Activated CD4-positive, alpha-beta T cell treated with anti-CD3 and anti-CD28 coated beads, Interleukin-2, amount 10 ng/mL, durations not matched to agents 24 days and 14 days (primary cell): ENCODE measurements at regions not wholly inside any gene's neighbourhood (a gene's known extent, or its start where the extent isn't known, plus 50 kb on each side); places are given as distances from the start of the nearest gene placed in this dataset.
"Not testable (repeated sequence)": the region's sequence is repeated elsewhere in the genome, so short reads cannot be mapped to it uniquely, and the experiment has no call there.

ENCODE experiments used
- DNase-seq: peaks from one replicate; pipeline ENCODE4 v3.0.0; 2022
- H3K27ac Mint-ChIP-seq: one replicate; pipeline ENCODE4 v1.8.0; 2022; ENCODE audit warnings: mild to moderate bottlenecking, mixed read lengths
- H3K27me3 Mint-ChIP-seq: one replicate; pipeline ENCODE4 v1.8.0; 2022; ENCODE audit warnings: mixed read lengths
- H3K36me3 Mint-ChIP-seq: one replicate; pipeline ENCODE4 v1.8.0; 2022; ENCODE audit warnings: low read depth, mild to moderate bottlenecking, mixed read lengths
- H3K4me1 Mint-ChIP-seq: one replicate; pipeline ENCODE4 v1.8.0; 2021; ENCODE audit warnings: mixed read lengths
- H3K4me3 Mint-ChIP-seq: one replicate; pipeline ENCODE4 v1.8.0; 2022; ENCODE audit warnings: mild to moderate bottlenecking, moderate library complexity, mixed read lengths
- H3K9me3 Mint-ChIP-seq: one replicate; pipeline ENCODE4 v1.8.0; 2021; ENCODE audit warnings: mixed read lengths
- intact Hi-C: fragments of 100-400 bp; cut with micrococcal nuclease; formaldehyde crosslinking; loops from one replicate; pipeline ENCODE4 v1.15.1; 2023

- H3K4me3 Mint-ChIP-seq = no peak overlapping the region
- intact Hi-C loops = no loop called here
- DNase-seq = no peak
- H3K27me3 Mint-ChIP-seq = peaks cover 28% of the 10 kb centered on the region
- no peaks in the 10 kb centered on the region for H3K9me3 Mint-ChIP-seq
- no peaks in the 10 kb centered on the region for H3K36me3 Mint-ChIP-seq
- H3K4me1 Mint-ChIP-seq = peaks cover 2% of the 10 kb centered on the region
- H3K27ac Mint-ChIP-seq = no peak overlapping the region
Observed at GRCh38 chr10:117492504-117492903, 50.0 kb upstream of the EMX2 start.

GRCh38 chr10:117488004-117488403 lies 54.5 kb upstream of the EMX2 start:
- no peaks in the 10 kb centered on the region for H3K9me3 Mint-ChIP-seq
- intact Hi-C loops = no loop called here
- H3K27me3 Mint-ChIP-seq = peaks cover 2% of the 10 kb centered on the region
- no peak for DNase-seq
- no peak overlapping the region for H3K4me3 Mint-ChIP-seq
- no peaks in the 10 kb centered on the region for H3K4me1 Mint-ChIP-seq
- H3K36me3 Mint-ChIP-seq = no peaks in the 10 kb centered on the region
- no peak overlapping the region for H3K27ac Mint-ChIP-seq

GRCh38 chr10:117486606-117487005 lies 55.9 kb upstream of the EMX2 start:
- Mint-ChIP-seq H3K27me3 (no peaks in the 10 kb centered on the region), H3K4me3 (no peak overlapping the region), H3K4me1 (no peaks in the 10 kb centered on the region), H3K27ac (no peak overlapping the region), H3K36me3 (no peaks in the 10 kb centered on the region), H3K9me3 (no peaks in the 10 kb centered on the region)
- no peak for DNase-seq
- intact Hi-C loops = no loop called here

- no peak for DNase-seq
- Mint-ChIP-seq H3K4me1 (no peaks in the 10 kb centered on the region), H3K4me3 (no peak overlapping the region), H3K27me3 (no peaks in the 10 kb centered on the region), H3K27ac (no peak overlapping the region), H3K9me3 (no peaks in the 10 kb centered on the region), H3K36me3 (no peaks in the 10 kb centered on the region)
- intact Hi-C loops = no loop called here
Observed at GRCh38 chr10:117483056-117483590, 59.4 kb upstream of the EMX2 start.

- H3K9me3 Mint-ChIP-seq, H3K36me3 Mint-ChIP-seq, DNase-seq, H3K27ac Mint-ChIP-seq, intact Hi-C loops, H3K27me3 Mint-ChIP-seq, H3K4me3 Mint-ChIP-seq, H3K4me1 Mint-ChIP-seq: not testable (repeated sequence)
Observed at GRCh38 chr10:117481011-117481410, 61.5 kb upstream of the EMX2 start.

GRCh38 chr10:117480097-117480496 lies 62.4 kb upstream of the EMX2 start:
- H3K27ac Mint-ChIP-seq = no peak overlapping the region
- H3K4me3 Mint-ChIP-seq = no peak overlapping the region
- intact Hi-C loops = no loop called here
- H3K9me3 Mint-ChIP-seq = no peaks in the 10 kb centered on the region
- DNase-seq = no peak
- H3K27me3 Mint-ChIP-seq = peaks cover 1% of the 10 kb centered on the region
- no peaks in the 10 kb centered on the region for H3K4me1 Mint-ChIP-seq
- no peaks in the 10 kb centered on the region for H3K36me3 Mint-ChIP-seq

- no peak for DNase-seq
- H3K4me3 Mint-ChIP-seq = no peak overlapping the region
- no peaks in the 10 kb centered on the region for H3K4me1 Mint-ChIP-seq
- intact Hi-C loops = no loop called here
- H3K36me3 Mint-ChIP-seq = no peaks in the 10 kb centered on the region
- peaks cover 1% of the 10 kb centered on the region for H3K27me3 Mint-ChIP-seq
- no peak overlapping the region for H3K27ac Mint-ChIP-seq
- no peaks in the 10 kb centered on the region for H3K9me3 Mint-ChIP-seq
Observed at GRCh38 chr10:117477961-117478670, 64.4 kb upstream of the EMX2 start.

- H3K36me3 Mint-ChIP-seq = no peaks in the 10 kb centered on the region
- no peak overlapping the region for H3K4me3 Mint-ChIP-seq
- H3K27me3 Mint-ChIP-seq = peaks cover 1% of the 10 kb centered on the region
- intact Hi-C loops = no loop called here
- H3K27ac Mint-ChIP-seq = no peak overlapping the region
- H3K4me1 Mint-ChIP-seq = no peaks in the 10 kb centered on the region
- DNase-seq = no peak
- no peaks in the 10 kb centered on the region for H3K9me3 Mint-ChIP-seq
Observed at GRCh38 chr10:117477211-117477947, 65.2 kb upstream of the EMX2 start.

- H3K27me3 Mint-ChIP-seq = peaks cover 1% of the 10 kb centered on the region
- no peak overlapping the region for H3K27ac Mint-ChIP-seq
- H3K9me3 Mint-ChIP-seq = no peaks in the 10 kb centered on the region
- H3K4me1 Mint-ChIP-seq = no peaks in the 10 kb centered on the region
- H3K4me3 Mint-ChIP-seq = no peak overlapping the region
- no peaks in the 10 kb centered on the region for H3K36me3 Mint-ChIP-seq
- no peak for DNase-seq
- intact Hi-C loops = no loop called here
Observed at GRCh38 chr10:117476716-117477115, 65.8 kb upstream of the EMX2 start.

GRCh38 chr10:117476281-117476680 lies 66.3 kb upstream of the EMX2 start:
- DNase-seq = no peak
- Mint-ChIP-seq H3K4me3 (no peak overlapping the region), H3K36me3 (no peaks in the 10 kb centered on the region), H3K9me3 (no peaks in the 10 kb centered on the region), H3K27me3 (peaks cover 1% of the 10 kb centered on the region), H3K27ac (no peak overlapping the region), H3K4me1 (no peaks in the 10 kb centered on the region)
- intact Hi-C loops = no loop called here

- H3K4me3 Mint-ChIP-seq = no peak overlapping the region
- intact Hi-C loops = no loop called here
- no peak for DNase-seq
- peaks cover 1% of the 10 kb centered on the region for H3K27me3 Mint-ChIP-seq
- no peaks in the 10 kb centered on the region for H3K36me3 Mint-ChIP-seq
- no peaks in the 10 kb centered on the region for H3K4me1 Mint-ChIP-seq
- H3K27ac Mint-ChIP-seq = no peak overlapping the region
- H3K9me3 Mint-ChIP-seq = no peaks in the 10 kb centered on the region
Observed at GRCh38 chr10:117472872-117473271, 69.7 kb upstream of the EMX2 start.

GRCh38 chr10:117471344-117471874 lies 71.1 kb upstream of the EMX2 start:
- no peaks in the 10 kb centered on the region for H3K9me3 Mint-ChIP-seq

GRCh38 chr10:117470733-117471132 lies 71.8 kb upstream of the EMX2 start:
- no peak overlapping the region for H3K27ac Mint-ChIP-seq
- DNase-seq = no peak
- no peaks in the 10 kb centered on the region for H3K9me3 Mint-ChIP-seq
- H3K4me3 Mint-ChIP-seq = no peak overlapping the region
- no peaks in the 10 kb centered on the region for H3K4me1 Mint-ChIP-seq
- intact Hi-C loops = no loop called here
- H3K27me3 Mint-ChIP-seq = peaks cover 1% of the 10 kb centered on the region
- no peaks in the 10 kb centered on the region for H3K36me3 Mint-ChIP-seq

More at GRCh38 chr10:117471344-117471874, 71.1 kb upstream of the EMX2 start:
- intact Hi-C loops = no loop called here
- H3K4me1 Mint-ChIP-seq = no peaks in the 10 kb centered on the region
- no peak overlapping the region for H3K4me3 Mint-ChIP-seq
- no peaks in the 10 kb centered on the region for H3K36me3 Mint-ChIP-seq
- peaks cover 1% of the 10 kb centered on the region for H3K27me3 Mint-ChIP-seq
- DNase-seq = no peak
- H3K27ac Mint-ChIP-seq = no peak overlapping the region

GRCh38 chr10:117468665-117469064 lies 73.9 kb upstream of the EMX2 start:
- intact Hi-C loops = no loop called here
- no peaks in the 10 kb centered on the region for H3K36me3 Mint-ChIP-seq
- H3K4me3 Mint-ChIP-seq = no peak overlapping the region
- DNase-seq = no peak
- H3K4me1 Mint-ChIP-seq = no peaks in the 10 kb centered on the region
- H3K27ac Mint-ChIP-seq = no peak overlapping the region
- no peaks in the 10 kb centered on the region for H3K9me3 Mint-ChIP-seq
- no peaks in the 10 kb centered on the region for H3K27me3 Mint-ChIP-seq
